A549 (cell line): ENCODE measurements at regions not wholly inside any gene's neighbourhood (a gene's known extent, or its start where the extent isn't known, plus 50 kb on each side); places are given as distances from the start of the nearest gene placed in this dataset.

ENCODE experiments used
- ATAC-seq, 2 experiments: fragments of 200-7000 bp in 1 of 2; fragments of >200 bp in 1 of 2; cut with Nextera tagmentation in 1 of 2; cut with Tn5 transposase in 1 of 2; 3 replicates each; pipeline versions ENCODE4 v1.8.0 to v1.9.1; 2018 to 2020; ENCODE audit warnings: mild to moderate bottlenecking in 1 of 2, moderate library complexity in 1 of 2
- CTCF ChIA-PET: fragments of 300-600 bp; sonication (Branson Sonifier 250); formaldehyde crosslinking; extraction: SDS; loops from one replicate; lab custom pipeline; 2021; ENCODE audit warnings: antibody characterized with exemption, inconsistent platforms; lab: Yijun Ruan, JAX
- POLR2A ChIA-PET: fragments of 350-600 bp; formaldehyde crosslinking; extraction: SDS; loops from one replicate; lab custom pipeline; 2021; ENCODE audit warnings: antibody characterized with exemption, inconsistent platforms; lab: Yijun Ruan, JAX
- DNase-seq, 2 experiments: peaks; one replicate each; pipeline versions ENCODE4 v3.0.0 to v3.0.0-alpha.2; 2011 to 2016; ENCODE audit warnings: low read depth in 1 of 2, low spot score in 1 of 2
- FAIRE-seq: peaks from 2 replicates; lab custom pipeline; 2011; peaks lifted over from hg19 to GRCh38; lab: Jason Lieb, UNC
- H3K27ac ChIP-seq, 2 experiments: fragments of >200 bp; sonication (Bioruptor Twin); formaldehyde crosslinking; 3 replicates each; pipeline ENCODE4 v1.5.1; 2016 to 2017
- H3K4me1 ChIP-seq: fragments of >200 bp; sonication (Bioruptor Twin); formaldehyde crosslinking; 3 replicates; pipeline ENCODE4 v1.6.1; 2016
- H3K4me2 ChIP-seq: fragments of >200 bp; sonication (Bioruptor Twin); formaldehyde crosslinking; 3 replicates; pipeline ENCODE4 v1.6.1; 2016
- H3K4me3 ChIP-seq: fragments of >200 bp; sonication (Bioruptor Twin); formaldehyde crosslinking; 3 replicates; pipeline ENCODE4 v1.5.1; 2016
- H3K9me3 ChIP-seq: fragments of >200 bp; sonication (Bioruptor Twin); formaldehyde crosslinking; 3 replicates; pipeline ENCODE4 v1.6.1; 2016
- ATOH8 ChIP-seq: fragments of 250-450 bp; sonication (Bioruptor Pico); IDR thresholded peaks from 2 replicates; pipeline ENCODE4 v1.5.0; 2020; ENCODE audit warnings: low read depth, mild to moderate bottlenecking, moderate library complexity
- BCL3 ChIP-seq: fragments of >200 bp; sonication (Bioruptor Twin); formaldehyde crosslinking; IDR thresholded peaks from 3 replicates; pipeline ENCODE4 v1.6.1; 2016
- BHLHE40 ChIP-seq: IDR thresholded peaks from 2 replicates; pipeline ENCODE4 v1.6.1; 2012; ENCODE audit warnings: low read depth, low read length, inconsistent platforms
- CBX2 ChIP-seq: fragments of 200-600 bp; sonication (generic); IDR thresholded peaks from 2 replicates; pipeline ENCODE4 v1.6.1; 2016; ENCODE audit warnings: low read depth, mild to moderate bottlenecking, borderline replicate concordance
- CHD2 ChIP-seq: fragments of 150-350 bp; IDR thresholded peaks from 2 replicates; pipeline ENCODE4 v1.6.1; 2014; ENCODE audit warnings: low read length; ENCODE audit not compliant: partially characterized antibody
- CTCF ChIP-seq: fragments of >200 bp; sonication (Bioruptor Twin); formaldehyde crosslinking; IDR thresholded peaks from 3 replicates; pipeline ENCODE4 v1.5.1; 2016
- EHF ChIP-seq: fragments of 250-450 bp; sonication (Bioruptor Pico); IDR thresholded peaks from 2 replicates; pipeline ENCODE4 v1.5.0; 2020; ENCODE audit warnings: mild to moderate bottlenecking
- EHMT2 ChIP-seq: fragments of 200-600 bp; sonication (generic); IDR thresholded peaks from 2 replicates; pipeline ENCODE4 v1.6.1; 2016; ENCODE audit warnings: antibody characterized with exemption, low read depth, mild to moderate bottlenecking, moderate library complexity
- EP300 ChIP-seq, 2 experiments: fragments of >200 bp; sonication (Bioruptor Twin); formaldehyde crosslinking; IDR thresholded peaks; 2 replicates in 1 of 2; 3 replicates in 1 of 2; pipeline ENCODE4 v1.6.1; 2016 to 2017
- FOXS1 ChIP-seq: fragments of 250-450 bp; sonication (Bioruptor Pico); IDR thresholded peaks from 2 replicates; pipeline ENCODE4 v1.5.0; 2020; ENCODE audit warnings: mild to moderate bottlenecking, moderate library complexity
- GATA3 ChIP-seq: IDR thresholded peaks from 2 replicates; pipeline ENCODE4 v1.6.1; 2012; ENCODE audit warnings: borderline replicate concordance
- HMGXB4 ChIP-seq: fragments of 250-450 bp; sonication (Bioruptor Pico); IDR thresholded peaks from 2 replicates; pipeline ENCODE4 v1.5.0; 2021; ENCODE audit warnings: mild to moderate bottlenecking, moderate library complexity, borderline replicate concordance
- JUNB ChIP-seq: fragments of >200 bp; sonication (Bioruptor Twin); formaldehyde crosslinking; IDR thresholded peaks from 2 replicates; pipeline ENCODE4 v1.6.1; 2016
- MAFK ChIP-seq: fragments of 450-650 bp; IDR thresholded peaks from 2 replicates; pipeline ENCODE4 v1.6.1; 2014; ENCODE audit not compliant: partially characterized antibody
- MAX ChIP-seq: IDR thresholded peaks from 2 replicates; pipeline ENCODE4 v1.6.1; 2012
- MYC ChIP-seq: IDR thresholded peaks from 2 replicates; pipeline ENCODE4 v1.6.1; 2012; ENCODE audit warnings: mild to moderate bottlenecking, inconsistent platforms, low read length, improper control_type of control experiment, borderline replicate concordance
- NPAS2 ChIP-seq: fragments of 250-450 bp; sonication (Bioruptor Pico); IDR thresholded peaks from 2 replicates; pipeline ENCODE4 v1.8.0; 2022; ENCODE audit warnings: mild to moderate bottlenecking, moderate library complexity, borderline replicate concordance
- PBX3 ChIP-seq: IDR thresholded peaks from 2 replicates; pipeline ENCODE4 v1.6.1; 2012
- PHF8 ChIP-seq: fragments of 200-600 bp; sonication (generic); IDR thresholded peaks from 2 replicates; pipeline ENCODE4 v1.6.1; 2016; ENCODE audit warnings: low read depth, mild to moderate bottlenecking, antibody characterized with exemption, moderate library complexity, borderline replicate concordance
- POLR2AphosphoS2 ChIP-seq: conservative IDR thresholded peaks from 2 replicates; pipeline ENCODE4 v1.6.1; 2012; ENCODE audit warnings: low read length, improper control_type of control experiment, inconsistent platforms
- RAD21 ChIP-seq, 2 experiments: fragments of >200 bp in 1 of 2; sonication (Bioruptor Twin) in 1 of 2; formaldehyde crosslinking in 1 of 2; IDR thresholded peaks in 1 of 2; conservative IDR thresholded peaks in 1 of 2; 2 replicates in 1 of 2; 3 replicates in 1 of 2; pipeline ENCODE4 v1.6.1; 2012 to 2018; ENCODE audit warnings: inconsistent platforms in 1 of 2
- RCOR1 ChIP-seq: fragments of 150-350 bp; IDR thresholded peaks from 2 replicates; pipeline ENCODE4 v1.6.1; 2014; ENCODE audit warnings: antibody characterized with exemption, low read length, low read depth
- RNF2 ChIP-seq: fragments of 200-600 bp; sonication (generic); IDR thresholded peaks from 2 replicates; pipeline ENCODE4 v1.6.1; 2016; ENCODE audit warnings: low read depth, mild to moderate bottlenecking, antibody characterized with exemption, moderate library complexity, borderline replicate concordance
- TFCP2L1 ChIP-seq: fragments of 250-450 bp; sonication (Bioruptor Pico); IDR thresholded peaks from 2 replicates; pipeline ENCODE4 v1.5.0; 2021; ENCODE audit warnings: mild to moderate bottlenecking
- USF2 ChIP-seq: fragments of 450-650 bp; IDR thresholded peaks from 2 replicates; pipeline ENCODE4 v1.6.1; 2014; ENCODE audit warnings: antibody characterized with exemption
- ZFP36 ChIP-seq: fragments of 450-650 bp; IDR thresholded peaks from 2 replicates; pipeline ENCODE4 v1.6.1; 2014; ENCODE audit warnings: borderline replicate concordance; ENCODE audit not compliant: partially characterized antibody
- ZNF302 ChIP-seq: fragments of 250-450 bp; sonication (Bioruptor Pico); IDR thresholded peaks from 2 replicates; pipeline ENCODE4 v1.9.0; 2021; ENCODE audit warnings: inconsistent platforms, mild to moderate bottlenecking, moderate library complexity
- WGBS: methylation state at CpG from one replicate; pipeline ENCODE4 v1.1.6; 2017; ENCODE audit errors: missing lambda C conversion rate; 5-methylcytosine and 5-hydroxymethylcytosine counted together

- Histone ChIP-seq H3K4me1 (no peaks in the 10 kb centered on the region), H3K4me2 (no peak overlapping the region), H3K9me3 (no peaks in the 10 kb centered on the region), H3K27ac (no peak overlapping the region), H3K4me3 (no peak overlapping the region)
- DNase-seq, result no peak
- TF ChIP-seq EP300 (IDR thresholded peaks at IDR 0.05), result no peak
- no peak for TF ChIP-seq ZFP36
- TF ChIP-seq BHLHE40, result no peak
- TF ChIP-seq ATOH8, result no peak
- no peak for TF ChIP-seq EHF (CRISPR knock-in tag)
- no peak for TF ChIP-seq TFCP2L1
- TF ChIP-seq MYC, result no peak
- no peak for TF ChIP-seq BCL3
- no peak for TF ChIP-seq CBX2
- TF ChIP-seq CHD2, result no peak
- no peak for TF ChIP-seq GATA3
- no peak for TF ChIP-seq RAD21 (conservative IDR thresholded peaks at IDR 0.05 in 1 of 2, IDR thresholded peaks at IDR 0.05 in 1 of 2)
- no peak for TF ChIP-seq RNF2
- no peak for TF ChIP-seq FOXS1 (CRISPR knock-in tag)
- no peak for TF ChIP-seq USF2
- ChIA-PET POLR2A (no interaction called here), CTCF (interaction anchor here (0.6 to 3.7 kb wide), 6 partner anchors 12 to 503 kb away, joined by 3 to 15 read pairs (median 4); no protein-coding TSS in a partner anchor)
- no peak for ATAC-seq
- WGBS, result 31% methylated on average over 7 of the region's 14 CpGs
- FAIRE-seq, result no peak
Observed at GRCh38 chr16:49910541-49911071, 54.7 kb upstream of the ZNF423 start.

GRCh38 chr16:49911430-49911829 is 55.5 kb upstream of the ZNF423 start:
- no peak for DNase-seq
- TF ChIP-seq POLR2AphosphoS2 (no peak), CTCF (no peak), PHF8 (no peak), HMGXB4 (CRISPR knock-in tag) (no peak), BCL3 (no peak), EP300 (IDR thresholded peaks at IDR 0.05) (no peak), CBX2 (no peak), MAX (no peak), JUNB (no peak), PBX3 (no peak), RCOR1 (no peak), EHMT2 (no peak), NPAS2 (CRISPR knock-in tag) (no peak), MAFK (no peak), GATA3 (no peak), ZNF302 (no peak)
- Histone ChIP-seq H3K4me2 (no peak overlapping the region), H3K9me3 (no peaks in the 10 kb centered on the region), H3K27ac (no peak overlapping the region), H3K4me1 (no peaks in the 10 kb centered on the region), H3K4me3 (no peak overlapping the region)
- ChIA-PET CTCF (interaction anchor here (1.0 to 3.7 kb wide), 5 partner anchors 11 to 503 kb away, joined by 3 to 15 read pairs (median 3); no protein-coding TSS in a partner anchor), POLR2A (no interaction called here)
- FAIRE-seq, result no peak
- no peak for ATAC-seq
- 29% methylated on average over 2 of the region's 2 CpGs for WGBS
